ENCODE measurements at regions not wholly inside any gene's neighbourhood (a gene's known extent, or its start where the extent isn't known, plus 50 kb on each side); places are given as distances from the start of the nearest gene placed in this dataset.
A peak's percentile ranks its signal among the peaks of the same experiment; 100 is the strongest.
"Not testable (repeated sequence)": the region's sequence is repeated elsewhere in the genome, so short reads cannot be mapped to it uniquely, and the experiment has no call there.

GRCh38 chr15:26234976-26235767, 372.0 kb upstream of the ATP10A start:
- no peak overlapping the region for H3K27ac ChIP-seq (ENCODE audit: low read length)
- H3K9me3 ChIP-seq (ENCODE audit: control insufficient read depth, insufficient read depth, low read length): no peaks in the 10 kb centered on the region
- no peak overlapping the region for H3K4me3 ChIP-seq (ENCODE audit: low read length)
- peaks cover 5% of the 10 kb centered on the region; the same call in 1 of the 2 replicates for H3K4me1 ChIP-seq (ENCODE audit: control insufficient read depth, insufficient read depth, low read length)
- peak; percentile 60 for DNase-seq (ENCODE audit: low read depth, low spot score)
- WGBS (ENCODE audit: insufficient coverage, insufficient read length): no CpG with 5 or more reads among the region's 15 CpGs
- no peaks in the 10 kb centered on the region for H3K27me3 ChIP-seq (ENCODE audit: control insufficient read depth, insufficient read depth, low read length)
- H3K36me3 ChIP-seq (ENCODE audit: control insufficient read depth, insufficient read depth, low read length): no peaks in the 10 kb centered on the region

GRCh38 chr15:26232691-26233090, 369.6 kb upstream of the ATP10A start:
- Histone ChIP-seq H3K4me3 (ENCODE audit: low read length) (no peak overlapping the region), H3K27me3 (ENCODE audit: control insufficient read depth, insufficient read depth, low read length) (no peaks in the 10 kb centered on the region), H3K9me3 (ENCODE audit: control insufficient read depth, insufficient read depth, low read length) (no peaks in the 10 kb centered on the region), H3K27ac (ENCODE audit: low read length) (no peak overlapping the region), H3K36me3 (ENCODE audit: control insufficient read depth, insufficient read depth, low read length) (no peaks in the 10 kb centered on the region), H3K4me1 (ENCODE audit: control insufficient read depth, insufficient read depth, low read length) (peaks cover 6% of the 10 kb centered on the region; the same call in 1 of the 2 replicates)
- DNase-seq (ENCODE audit: low read depth, low spot score): no peak

GRCh38 chr15:26231096-26231495, 368.0 kb upstream of the ATP10A start:
- Histone ChIP-seq H3K9me3 (ENCODE audit: control insufficient read depth, insufficient read depth, low read length) (no peaks in the 10 kb centered on the region), H3K4me3 (ENCODE audit: low read length) (no peak overlapping the region), H3K27ac (ENCODE audit: low read length) (no peak overlapping the region), H3K27me3 (ENCODE audit: control insufficient read depth, insufficient read depth, low read length) (no peaks in the 10 kb centered on the region), H3K4me1 (ENCODE audit: control insufficient read depth, insufficient read depth, low read length) (peaks cover 5% of the 10 kb centered on the region; the same call in 1 of the 2 replicates), H3K36me3 (ENCODE audit: control insufficient read depth, insufficient read depth, low read length) (no peaks in the 10 kb centered on the region)
- DNase-seq (ENCODE audit: low read depth, low spot score): no peak
- WGBS (ENCODE audit: insufficient coverage, insufficient read length): no CpG with 5 or more reads among the region's 6 CpGs

GRCh38 chr15:26224266-26224665, 361.1 kb upstream of the ATP10A start:
- DNase-seq (ENCODE audit: low read depth, low spot score): no peak
- Histone ChIP-seq H3K27ac (ENCODE audit: low read length) (no peak overlapping the region), H3K9me3 (ENCODE audit: control insufficient read depth, insufficient read depth, low read length) (no peaks in the 10 kb centered on the region), H3K36me3 (ENCODE audit: control insufficient read depth, insufficient read depth, low read length) (no peaks in the 10 kb centered on the region), H3K4me1 (ENCODE audit: control insufficient read depth, insufficient read depth, low read length) (peaks cover 3% of the 10 kb centered on the region; the same call in 1 of the 2 replicates), H3K4me3 (ENCODE audit: low read length) (no peak overlapping the region), H3K27me3 (ENCODE audit: control insufficient read depth, insufficient read depth, low read length) (no peaks in the 10 kb centered on the region)
- WGBS (ENCODE audit: insufficient coverage, insufficient read length): no CpG with 5 or more reads among the region's 2 CpGs

GRCh38 chr15:26223720-26224119, 360.6 kb upstream of the ATP10A start:
- Histone ChIP-seq H3K4me3 (ENCODE audit: low read length) (no peak overlapping the region), H3K36me3 (ENCODE audit: control insufficient read depth, insufficient read depth, low read length) (no peaks in the 10 kb centered on the region), H3K9me3 (ENCODE audit: control insufficient read depth, insufficient read depth, low read length) (no peaks in the 10 kb centered on the region), H3K27ac (ENCODE audit: low read length) (no peak overlapping the region), H3K4me1 (ENCODE audit: control insufficient read depth, insufficient read depth, low read length) (peaks cover 3% of the 10 kb centered on the region; the same call in 1 of the 2 replicates), H3K27me3 (ENCODE audit: control insufficient read depth, insufficient read depth, low read length) (no peaks in the 10 kb centered on the region)
- no peak for DNase-seq (ENCODE audit: low read depth, low spot score)
- WGBS (ENCODE audit: insufficient coverage, insufficient read length): no CpG with 5 or more reads among the region's 2 CpGs

- no peaks in the 10 kb centered on the region for H3K9me3 ChIP-seq (ENCODE audit: control insufficient read depth, insufficient read depth, low read length)
- no peak overlapping the region for H3K4me3 ChIP-seq (ENCODE audit: low read length)
- no peak overlapping the region for H3K27ac ChIP-seq (ENCODE audit: low read length)
- no CpG with 5 or more reads among the region's 3 CpGs for WGBS (ENCODE audit: insufficient coverage, insufficient read length)
- H3K4me1 ChIP-seq (ENCODE audit: control insufficient read depth, insufficient read depth, low read length): peaks cover 1% of the 10 kb centered on the region; the same call in 1 of the 2 replicates
- DNase-seq (ENCODE audit: low read depth, low spot score): no peak
- H3K36me3 ChIP-seq (ENCODE audit: control insufficient read depth, insufficient read depth, low read length): no peaks in the 10 kb centered on the region
- no peaks in the 10 kb centered on the region for H3K27me3 ChIP-seq (ENCODE audit: control insufficient read depth, insufficient read depth, low read length)
These were observed 359.7 kb upstream of the ATP10A start for GRCh38 chr15:26222781-26223180.

- no CpG with 5 or more reads among the region's 2 CpGs for WGBS (ENCODE audit: insufficient coverage, insufficient read length)
- H3K4me1 ChIP-seq (ENCODE audit: control insufficient read depth, insufficient read depth, low read length); H3K9me3 ChIP-seq (ENCODE audit: control insufficient read depth, insufficient read depth, low read length); DNase-seq (ENCODE audit: low read depth, low spot score); H3K36me3 ChIP-seq (ENCODE audit: control insufficient read depth, insufficient read depth, low read length); H3K4me3 ChIP-seq (ENCODE audit: low read length); H3K27ac ChIP-seq (ENCODE audit: low read length); H3K27me3 ChIP-seq (ENCODE audit: control insufficient read depth, insufficient read depth, low read length): not testable (repeated sequence)
These were observed 353.9 kb upstream of the ATP10A start for GRCh38 chr15:26217043-26217442.

GRCh38 chr15:26214290-26214689, 351.2 kb upstream of the ATP10A start:
- H3K36me3 ChIP-seq (ENCODE audit: control insufficient read depth, insufficient read depth, low read length): no peaks in the 10 kb centered on the region
- H3K4me1 ChIP-seq (ENCODE audit: control insufficient read depth, insufficient read depth, low read length): no peaks in the 10 kb centered on the region
- no peak overlapping the region for H3K27ac ChIP-seq (ENCODE audit: low read length)
- no peak overlapping the region for H3K4me3 ChIP-seq (ENCODE audit: low read length)
- no peaks in the 10 kb centered on the region for H3K9me3 ChIP-seq (ENCODE audit: control insufficient read depth, insufficient read depth, low read length)
- no CpG with 5 or more reads among the region's 3 CpGs for WGBS (ENCODE audit: insufficient coverage, insufficient read length)
- H3K27me3 ChIP-seq (ENCODE audit: control insufficient read depth, insufficient read depth, low read length): no peaks in the 10 kb centered on the region
- no peak for DNase-seq (ENCODE audit: low read depth, low spot score)

GRCh38 chr15:26213427-26213826, 350.3 kb upstream of the ATP10A start:
- Histone ChIP-seq H3K9me3 (ENCODE audit: control insufficient read depth, insufficient read depth, low read length) (no peaks in the 10 kb centered on the region), H3K4me3 (ENCODE audit: low read length) (no peak overlapping the region), H3K27ac (ENCODE audit: low read length) (no peak overlapping the region), H3K36me3 (ENCODE audit: control insufficient read depth, insufficient read depth, low read length) (no peaks in the 10 kb centered on the region), H3K27me3 (ENCODE audit: control insufficient read depth, insufficient read depth, low read length) (no peaks in the 10 kb centered on the region), H3K4me1 (ENCODE audit: control insufficient read depth, insufficient read depth, low read length) (no peaks in the 10 kb centered on the region)
- no peak for DNase-seq (ENCODE audit: low read depth, low spot score)
- no CpG with 5 or more reads among the region's 2 CpGs for WGBS (ENCODE audit: insufficient coverage, insufficient read length)

GRCh38 chr15:26212109-26212508, 349.0 kb upstream of the ATP10A start:
- H3K9me3 ChIP-seq (ENCODE audit: control insufficient read depth, insufficient read depth, low read length): no peaks in the 10 kb centered on the region
- H3K27ac ChIP-seq (ENCODE audit: low read length): no peak overlapping the region
- WGBS (ENCODE audit: insufficient coverage, insufficient read length): no CpG with 5 or more reads among the region's 1 CpG
- no peak overlapping the region for H3K4me3 ChIP-seq (ENCODE audit: low read length)
- no peaks in the 10 kb centered on the region for H3K36me3 ChIP-seq (ENCODE audit: control insufficient read depth, insufficient read depth, low read length)
- DNase-seq (ENCODE audit: low read depth, low spot score): no peak
- H3K4me1 ChIP-seq (ENCODE audit: control insufficient read depth, insufficient read depth, low read length): no peaks in the 10 kb centered on the region
- H3K27me3 ChIP-seq (ENCODE audit: control insufficient read depth, insufficient read depth, low read length): no peaks in the 10 kb centered on the region

GRCh38 chr15:26210980-26211379, 347.9 kb upstream of the ATP10A start:
- Histone ChIP-seq H3K27me3 (ENCODE audit: control insufficient read depth, insufficient read depth, low read length) (no peaks in the 10 kb centered on the region), H3K27ac (ENCODE audit: low read length) (no peak overlapping the region), H3K36me3 (ENCODE audit: control insufficient read depth, insufficient read depth, low read length) (no peaks in the 10 kb centered on the region), H3K4me1 (ENCODE audit: control insufficient read depth, insufficient read depth, low read length) (no peaks in the 10 kb centered on the region), H3K4me3 (ENCODE audit: low read length) (no peak overlapping the region), H3K9me3 (ENCODE audit: control insufficient read depth, insufficient read depth, low read length) (no peaks in the 10 kb centered on the region)
- no CpG with 5 or more reads among the region's 3 CpGs for WGBS (ENCODE audit: insufficient coverage, insufficient read length)
- no peak for DNase-seq (ENCODE audit: low read depth, low spot score)
